ENCODE measurements at regions not wholly inside any gene's neighbourhood (a gene's known extent, or its start where the extent isn't known, plus 50 kb on each side); places are given as distances from the start of the nearest gene placed in this dataset.

- Mint-ChIP-seq H3K4me1 (peaks cover 3% of the 10 kb centered on the region), H3K27me3 (ENCODE audit: low read depth) (peaks cover 4% of the 10 kb centered on the region), H3K9me3 (peaks cover 4% of the 10 kb centered on the region), H3K36me3 (no peaks in the 10 kb centered on the region), H3K27ac (peak overlapping the region; percentile 71), H3K4me3 (no peak overlapping the region)
- DNase-seq (ENCODE audit: low spot score in 2 of 2, unreplicated experiment in 2 of 2): no peak
- no peak for TF ChIP-seq CTCF (IDR thresholded peaks at IDR 0.05; ENCODE audit: unreplicated experiment)
Measured at GRCh38 chr6:19153270-19153980, 683.7 kb upstream of the ID4 start.

- peaks cover 4% of the 10 kb centered on the region for H3K27me3 Mint-ChIP-seq (ENCODE audit: low read depth)
- peaks cover 4% of the 10 kb centered on the region for H3K9me3 Mint-ChIP-seq
- no peak overlapping the region for H3K4me3 Mint-ChIP-seq
- no peak for DNase-seq (ENCODE audit: low spot score in 2 of 2, unreplicated experiment in 2 of 2)
- no peaks in the 10 kb centered on the region for H3K36me3 Mint-ChIP-seq
- H3K27ac Mint-ChIP-seq: peak overlapping the region; percentile 71
- no peak for TF ChIP-seq CTCF (IDR thresholded peaks at IDR 0.05; ENCODE audit: unreplicated experiment)
- H3K4me1 Mint-ChIP-seq: peaks cover 3% of the 10 kb centered on the region
Measured at GRCh38 chr6:19153981-19154295, 683.2 kb upstream of the ID4 start.

DNA sequence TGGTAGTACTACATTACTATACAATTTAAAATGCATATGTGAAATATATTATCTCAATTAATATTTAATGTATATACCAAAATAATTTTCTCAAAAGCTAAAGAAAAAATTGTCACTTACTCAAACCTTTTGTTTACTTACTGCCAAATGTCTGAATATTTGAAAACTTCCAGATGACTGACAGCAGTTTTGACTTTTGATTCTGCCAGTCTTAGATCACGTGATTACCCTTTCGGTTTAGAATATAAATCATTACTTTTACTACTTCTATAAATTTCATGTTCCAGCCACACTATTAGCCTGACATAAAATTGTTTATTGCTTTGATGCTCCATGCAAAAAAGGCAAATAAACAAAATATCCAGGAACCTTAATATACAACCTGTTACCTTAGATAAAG, 680.7 kb upstream of the ID4 start:
- Mint-ChIP-seq H3K4me3 (no peak overlapping the region), H3K27me3 (ENCODE audit: low read depth) (peaks cover 4% of the 10 kb centered on the region), H3K36me3 (no peaks in the 10 kb centered on the region), H3K27ac (no peak overlapping the region), H3K4me1 (peaks cover 8% of the 10 kb centered on the region), H3K9me3 (peaks cover 4% of the 10 kb centered on the region)
- DNase-seq (ENCODE audit: low spot score in 2 of 2, unreplicated experiment in 2 of 2): no peak
- no peak for TF ChIP-seq CTCF (IDR thresholded peaks at IDR 0.05; ENCODE audit: unreplicated experiment)

DNA sequence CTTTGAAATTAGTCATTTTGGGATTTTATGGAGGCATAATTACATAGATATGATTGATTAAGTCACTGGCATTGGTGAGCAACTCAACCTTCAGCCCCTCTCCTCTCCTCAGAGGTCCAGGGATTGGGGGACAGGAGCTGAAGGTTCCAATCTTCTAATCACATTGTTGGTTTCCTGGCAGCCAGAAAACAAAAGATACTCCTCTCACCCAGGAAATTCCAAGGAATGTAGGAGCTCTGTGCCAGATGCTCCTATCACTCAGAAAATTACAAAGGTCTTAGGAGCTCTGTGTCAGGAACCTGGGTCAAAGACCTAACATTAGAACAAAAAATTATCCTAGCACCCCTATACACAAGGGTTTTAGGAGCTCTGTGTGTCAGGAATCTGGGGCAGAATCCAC, 679.7 kb upstream of the ID4 start:
- no peaks in the 10 kb centered on the region for H3K36me3 Mint-ChIP-seq
- TF ChIP-seq CTCF (IDR thresholded peaks at IDR 0.05; ENCODE audit: unreplicated experiment): no peak
- H3K4me3 Mint-ChIP-seq: no peak overlapping the region
- H3K9me3 Mint-ChIP-seq: no peaks in the 10 kb centered on the region
- no peak for DNase-seq (ENCODE audit: low spot score in 2 of 2, unreplicated experiment in 2 of 2)
- no peaks in the 10 kb centered on the region for H3K27me3 Mint-ChIP-seq (ENCODE audit: low read depth)
- peaks cover 8% of the 10 kb centered on the region for H3K4me1 Mint-ChIP-seq
- H3K27ac Mint-ChIP-seq: no peak overlapping the region

- Mint-ChIP-seq H3K27ac (no peak overlapping the region), H3K36me3 (no peaks in the 10 kb centered on the region), H3K4me3 (no peak overlapping the region), H3K27me3 (ENCODE audit: low read depth) (no peaks in the 10 kb centered on the region), H3K9me3 (no peaks in the 10 kb centered on the region), H3K4me1 (peaks cover 8% of the 10 kb centered on the region)
- no peak for TF ChIP-seq CTCF (IDR thresholded peaks at IDR 0.05; ENCODE audit: unreplicated experiment)
- DNase-seq (ENCODE audit: low spot score in 2 of 2, unreplicated experiment in 2 of 2): no peak
Measured at GRCh38 chr6:19158586-19158985, 678.6 kb upstream of the ID4 start.

- DNase-seq (ENCODE audit: low spot score in 2 of 2, unreplicated experiment in 2 of 2): no peak
- Mint-ChIP-seq H3K4me1 (peaks cover 8% of the 10 kb centered on the region), H3K4me3 (no peak overlapping the region), H3K27ac (no peak overlapping the region), H3K36me3 (no peaks in the 10 kb centered on the region), H3K9me3 (no peaks in the 10 kb centered on the region), H3K27me3 (ENCODE audit: low read depth) (peaks cover 2% of the 10 kb centered on the region)
- no peak for TF ChIP-seq CTCF (IDR thresholded peaks at IDR 0.05; ENCODE audit: unreplicated experiment)
Measured at GRCh38 chr6:19159089-19159488, 678.1 kb upstream of the ID4 start.
